Right forelimb (tissue), 1 donor: ENCODE measurements at regions not wholly inside any gene's neighbourhood (a gene's known extent, or its start where the extent isn't known, plus 50 kb on each side); places are given as distances from the start of the nearest gene placed in this dataset.
A peak's percentile ranks its signal among the peaks of the same experiment; 100 is the strongest.
"Not testable (repeated sequence)": the region's sequence is repeated elsewhere in the genome, so short reads cannot be mapped to it uniquely, and the experiment has no call there.

Experiments
- DNase-seq: peaks from one replicate; pipeline ENCODE4 v3.0.0-alpha.2; 2018

- DNase-seq = no peak
These were observed 264.6 kb upstream of the THUMPD2 start for GRCh38 chr2:40043641-40044040.

GRCh38 chr2:40043191-40043590, 264.1 kb upstream of the THUMPD2 start:
- DNase-seq = no peak

GRCh38 chr2:40041422-40042382, 262.6 kb upstream of the THUMPD2 start:
- DNase-seq = peak; percentile 48

DNA sequence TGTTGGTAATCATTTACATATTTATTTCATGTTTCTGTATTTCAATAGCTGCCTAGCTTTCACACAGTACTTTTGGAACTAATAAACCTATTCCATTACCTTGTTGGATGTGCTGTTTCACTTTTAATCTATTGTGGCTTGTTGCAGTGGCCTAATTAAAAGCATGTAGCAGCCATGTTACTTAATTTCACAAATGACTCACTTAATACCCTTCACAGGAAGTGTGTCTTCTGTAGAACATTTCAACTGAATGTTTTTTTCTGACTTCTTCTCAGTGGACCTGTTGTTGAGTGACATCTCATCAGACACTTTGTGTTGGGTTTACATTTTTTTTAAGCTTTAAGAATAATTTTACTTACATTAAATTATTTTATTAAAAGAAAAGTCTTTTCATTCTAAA, 260.5 kb upstream of the THUMPD2 start:
- DNase-seq = no peak

GRCh38 chr2:40038646-40039045, 259.6 kb upstream of the THUMPD2 start:
- DNase-seq = no peak

- no peak for DNase-seq
These were observed 258.2 kb upstream of the THUMPD2 start for GRCh38 chr2:40037303-40037702.

- no peak for DNase-seq
These were observed 257.2 kb upstream of the THUMPD2 start for GRCh38 chr2:40036241-40036640.

DNA sequence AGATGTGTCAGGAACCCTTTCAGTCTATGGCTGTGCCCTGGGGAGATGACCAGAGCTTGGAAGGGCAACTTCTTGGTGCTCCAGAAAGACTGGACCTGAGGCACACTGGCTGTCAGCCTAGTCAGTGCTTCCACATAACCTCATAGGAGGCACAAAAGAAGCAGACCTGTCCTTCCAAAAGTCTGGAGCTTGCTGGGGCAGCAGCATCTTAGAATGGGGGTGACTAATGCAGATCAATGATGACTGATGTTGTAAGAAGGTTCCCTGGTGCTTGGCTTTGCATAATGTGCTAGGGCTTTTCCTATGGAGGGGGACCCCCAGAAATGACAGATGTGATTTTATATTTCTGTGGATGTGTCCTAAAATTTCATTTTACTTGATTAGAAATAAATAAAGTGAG, 255.7 kb upstream of the THUMPD2 start:
- no peak for DNase-seq

DNA sequence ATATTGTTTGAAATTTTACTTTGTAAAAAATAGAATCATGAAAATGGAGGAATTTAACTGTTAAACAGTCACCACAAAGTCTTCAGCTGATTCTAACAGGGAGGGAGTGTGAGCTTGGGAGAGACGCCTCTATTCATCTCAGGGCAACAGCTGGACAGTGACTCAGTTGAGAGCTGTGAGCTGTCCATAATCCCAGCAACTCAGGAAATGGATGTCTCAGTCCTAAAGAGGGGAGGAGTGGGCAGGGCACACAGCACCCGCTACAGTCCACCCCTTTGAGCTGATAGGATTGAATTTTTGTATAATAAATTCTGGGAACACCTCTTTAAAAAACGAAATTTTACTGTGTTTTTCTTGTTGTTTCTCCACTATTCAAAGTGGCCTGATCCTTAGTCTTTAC, 255.1 kb upstream of the THUMPD2 start:
- DNase-seq = no peak

DNA sequence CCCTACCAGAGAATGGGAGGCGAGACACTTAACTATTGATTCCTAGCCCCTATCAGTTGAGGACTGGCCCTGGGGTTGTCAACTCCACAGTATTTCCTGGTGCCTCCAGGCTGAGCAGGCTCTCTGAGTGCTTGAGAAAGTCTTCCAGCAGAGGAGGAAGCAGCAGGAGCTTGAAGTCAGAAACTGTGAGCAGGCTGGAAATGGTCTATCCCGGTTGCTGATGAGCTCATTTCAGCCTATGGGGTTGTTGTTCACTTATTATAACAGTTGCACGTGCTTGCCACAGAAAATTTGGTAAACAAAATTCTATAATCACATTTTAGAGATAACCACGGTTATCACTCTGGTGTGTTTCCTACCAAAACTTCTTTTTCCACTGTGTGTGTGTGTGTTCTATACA, 254.7 kb upstream of the THUMPD2 start:
- DNase-seq = no peak

- DNase-seq = no peak
These were observed 253.7 kb upstream of the THUMPD2 start for GRCh38 chr2:40032650-40033319.

DNA sequence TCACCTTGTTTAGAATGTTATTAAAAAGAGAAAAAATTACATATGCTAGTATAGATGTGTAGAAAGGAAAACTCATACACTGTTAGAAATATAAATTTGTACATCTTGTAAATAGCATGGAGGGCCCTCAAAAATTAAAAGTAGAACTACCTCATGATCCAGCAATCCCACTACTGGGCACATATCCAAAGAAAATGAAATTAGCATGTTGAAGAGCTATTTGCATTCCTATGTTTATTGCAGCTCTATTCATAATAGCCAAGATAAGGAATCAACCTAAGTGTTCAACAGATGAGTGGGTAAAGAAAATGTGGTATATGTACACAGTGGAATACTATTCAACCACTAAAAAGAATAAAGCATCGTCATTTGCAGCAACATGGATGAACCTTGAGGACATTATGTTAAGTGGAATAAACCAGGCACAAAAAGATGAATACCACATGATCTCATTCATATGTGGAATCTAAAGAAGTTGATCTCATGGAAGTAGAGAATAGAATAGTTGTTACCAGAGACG, 251.5 kb upstream of the THUMPD2 start:
- DNase-seq = no peak

GRCh38 chr2:40028792-40029488, 249.9 kb upstream of the THUMPD2 start:
- DNase-seq = no peak

DNA sequence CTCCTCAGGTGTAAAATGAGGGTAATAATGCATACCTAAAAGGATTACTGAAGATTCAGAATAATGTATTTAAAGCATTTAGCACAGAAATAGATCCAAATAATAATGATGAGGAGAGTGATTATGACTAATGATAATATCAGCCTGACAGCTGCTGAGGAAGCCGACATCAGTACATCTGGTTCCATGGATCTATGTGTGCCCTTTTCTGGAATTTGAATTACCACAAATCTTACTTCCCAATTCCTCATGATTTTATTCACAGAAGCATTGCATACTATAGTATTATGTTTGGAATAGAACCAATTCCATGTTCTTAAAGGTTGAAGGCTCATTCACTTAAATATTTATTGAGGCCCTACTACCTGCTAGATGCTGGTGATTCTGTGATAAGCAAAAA, 248.9 kb upstream of the THUMPD2 start:
- no peak for DNase-seq

DNA sequence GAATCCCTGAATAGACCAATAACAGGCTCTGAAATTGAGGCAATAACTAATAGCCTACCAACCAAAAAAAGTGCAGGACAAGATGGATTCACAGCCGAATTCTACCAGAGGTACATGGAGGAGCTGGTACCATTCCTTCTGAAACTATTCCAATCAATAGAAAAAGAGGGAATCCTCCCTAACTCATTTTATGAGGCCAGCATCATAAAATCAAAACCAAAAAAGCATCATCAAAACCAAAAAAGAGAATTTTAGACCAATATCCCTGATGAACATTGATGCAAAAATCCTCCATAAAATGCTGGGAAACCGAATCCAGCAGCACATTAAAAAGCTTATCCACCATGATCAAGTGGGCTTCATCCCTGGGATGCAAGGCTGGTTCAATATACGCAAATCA, 246.2 kb upstream of the THUMPD2 start:
- DNase-seq = not testable (repeated sequence)

- no peak for DNase-seq
These were observed 241.9 kb upstream of the THUMPD2 start for GRCh38 chr2:40020997-40021396.

GRCh38 chr2:40016151-40016885, 237.3 kb upstream of the THUMPD2 start:
- no peak for DNase-seq

DNA sequence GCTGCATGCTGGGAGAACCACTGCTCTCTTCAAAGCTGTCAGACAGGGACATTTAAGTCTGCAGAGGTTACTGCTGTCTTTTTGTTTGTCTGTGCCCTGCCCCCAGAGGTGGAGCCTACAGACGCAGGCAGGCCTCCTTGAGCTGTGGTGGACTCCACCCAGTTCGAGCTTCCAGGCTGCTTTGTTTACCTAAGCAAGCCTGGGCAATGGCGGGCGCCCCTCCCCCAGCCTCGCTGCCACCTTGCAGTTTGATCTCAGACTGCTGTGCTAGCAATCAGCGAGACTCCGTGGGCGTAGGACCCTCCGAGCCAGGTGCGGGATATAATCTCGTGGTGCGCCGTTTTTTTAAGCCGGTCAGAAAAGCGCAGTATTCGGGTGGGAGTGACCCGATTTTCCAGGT, 234.9 kb upstream of the THUMPD2 start:
- DNase-seq = not testable (repeated sequence)

GRCh38 chr2:40004336-40004735, 225.3 kb upstream of the THUMPD2 start:
- no peak for DNase-seq

GRCh38 chr2:40002339-40002738, 223.3 kb upstream of the THUMPD2 start:
- DNase-seq = no peak

DNA sequence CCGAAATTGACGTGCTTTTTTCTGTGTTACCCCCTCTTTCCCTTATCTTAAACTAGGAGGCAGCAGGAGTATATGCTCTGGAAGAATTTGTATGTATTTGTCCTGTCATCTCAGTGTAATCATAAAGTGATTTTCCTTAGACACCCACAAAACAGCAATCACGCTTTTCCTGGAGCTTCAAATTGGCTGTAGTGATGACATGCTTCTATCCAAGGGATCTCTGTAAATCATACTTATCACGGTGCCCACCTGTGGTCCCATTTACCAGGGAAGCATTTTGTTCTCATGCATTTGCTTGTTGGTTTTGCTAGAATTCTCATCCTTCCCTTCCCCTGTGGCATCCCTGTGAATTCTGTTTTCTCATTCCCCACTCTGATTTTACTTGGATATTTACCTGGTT, 220.8 kb upstream of the THUMPD2 start:
- no peak for DNase-seq

DNA sequence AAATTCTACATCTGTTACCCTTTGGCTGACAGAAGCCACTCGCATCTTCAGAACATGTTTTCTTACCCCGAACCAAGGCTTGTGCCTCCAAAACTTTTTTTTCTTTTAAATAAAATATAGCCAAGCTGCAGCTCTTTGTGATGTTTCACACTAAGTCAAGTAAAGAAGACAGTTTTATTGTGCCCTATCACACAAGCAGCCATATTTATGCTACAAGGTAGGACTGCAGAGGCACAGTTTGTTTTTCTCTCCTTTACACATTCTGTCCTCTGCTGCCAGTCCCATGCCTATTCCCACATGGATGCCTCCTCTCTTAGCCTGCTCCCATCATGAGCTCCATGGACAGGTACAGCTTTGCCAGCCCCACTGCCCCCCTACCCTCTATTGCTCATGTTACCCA, 219.6 kb upstream of the THUMPD2 start:
- DNase-seq = no peak

DNA sequence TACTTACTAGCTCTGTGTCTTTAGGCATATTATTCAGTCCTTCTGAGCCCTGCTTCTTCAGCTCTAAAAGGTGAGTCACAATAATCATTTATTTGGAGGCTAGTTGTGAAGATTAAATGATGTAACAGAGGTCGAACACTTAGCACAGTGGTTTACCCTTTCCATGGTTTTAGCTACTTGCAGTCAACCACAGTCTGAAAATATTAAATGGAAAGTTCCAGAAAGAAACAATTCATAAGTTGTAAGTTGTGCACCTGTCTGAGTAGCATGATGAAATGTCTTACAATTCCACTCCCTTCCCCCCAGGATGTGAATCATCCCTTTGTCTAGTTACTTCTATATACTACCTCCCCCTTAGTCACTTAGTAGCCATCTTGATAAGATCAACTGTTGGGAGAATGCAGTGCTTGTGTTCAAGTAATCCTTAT, 217.6 kb upstream of the THUMPD2 start:
- no peak for DNase-seq
